ENCODE measurements at regions not wholly inside any gene's neighbourhood (a gene's known extent, or its start where the extent isn't known, plus 50 kb on each side); places are given as distances from the start of the nearest gene placed in this dataset.

DNA sequence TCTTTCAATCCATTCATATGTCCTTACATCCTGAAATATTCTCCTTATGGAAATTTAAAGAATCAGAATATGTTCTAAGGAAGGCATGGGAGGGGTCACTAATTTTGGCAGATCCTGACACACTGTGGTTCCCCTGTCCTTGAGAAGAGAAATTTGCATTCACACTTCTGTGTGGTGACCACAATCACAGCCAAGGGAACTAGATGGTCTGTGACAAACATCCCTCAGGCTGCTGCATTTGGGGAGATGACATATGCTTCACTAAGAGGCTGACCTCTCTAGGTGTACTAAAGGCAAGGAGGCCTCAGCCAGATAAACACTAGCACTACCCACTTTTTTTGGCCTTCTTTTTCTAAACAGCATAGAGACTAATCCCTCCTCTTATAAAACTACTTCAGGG, 129.6 kb downstream of the MREG start:
- TF ChIP-seq CTCF (IDR thresholded peaks at IDR 0.05) (no peak), POLR2A (IDR thresholded peaks at IDR 0.05) (no peak)

All from body of pancreas (tissue), 4 donors.